A549 (cell line): ENCODE measurements at regions not wholly inside any gene's neighbourhood (a gene's known extent, or its start where the extent isn't known, plus 50 kb on each side); places are given as distances from the start of the nearest gene placed in this dataset.

Experiments used
- ATAC-seq, 2 experiments: fragments of 200-7000 bp in 1 of 2; fragments of >200 bp in 1 of 2; cut with Nextera tagmentation in 1 of 2; cut with Tn5 transposase in 1 of 2; 3 replicates each; pipeline versions ENCODE4 v1.8.0 to v1.9.1; 2018 to 2020; ENCODE audit warnings: mild to moderate bottlenecking in 1 of 2, moderate library complexity in 1 of 2
- CTCF ChIA-PET: fragments of 300-600 bp; sonication (Branson Sonifier 250); formaldehyde crosslinking; extraction: SDS; loops from one replicate; lab custom pipeline; 2021; ENCODE audit warnings: antibody characterized with exemption, inconsistent platforms; lab: Yijun Ruan, JAX
- POLR2A ChIA-PET: fragments of 350-600 bp; formaldehyde crosslinking; extraction: SDS; loops from one replicate; lab custom pipeline; 2021; ENCODE audit warnings: antibody characterized with exemption, inconsistent platforms; lab: Yijun Ruan, JAX
- DNase-seq, 2 experiments: peaks; one replicate each; pipeline versions ENCODE4 v3.0.0 to v3.0.0-alpha.2; 2011 to 2016; ENCODE audit warnings: low read depth in 1 of 2, low spot score in 1 of 2
- FAIRE-seq: peaks from 2 replicates; lab custom pipeline; 2011; peaks lifted over from hg19 to GRCh38; lab: Jason Lieb, UNC
- H3K27ac ChIP-seq, 2 experiments: fragments of >200 bp; sonication (Bioruptor Twin); formaldehyde crosslinking; 3 replicates each; pipeline ENCODE4 v1.5.1; 2016 to 2017
- H3K4me1 ChIP-seq: fragments of >200 bp; sonication (Bioruptor Twin); formaldehyde crosslinking; 3 replicates; pipeline ENCODE4 v1.6.1; 2016
- H3K4me2 ChIP-seq: fragments of >200 bp; sonication (Bioruptor Twin); formaldehyde crosslinking; 3 replicates; pipeline ENCODE4 v1.6.1; 2016
- H3K4me3 ChIP-seq: fragments of >200 bp; sonication (Bioruptor Twin); formaldehyde crosslinking; 3 replicates; pipeline ENCODE4 v1.5.1; 2016
- H3K9me3 ChIP-seq: fragments of >200 bp; sonication (Bioruptor Twin); formaldehyde crosslinking; 3 replicates; pipeline ENCODE4 v1.6.1; 2016
- BHLHE40 ChIP-seq: IDR thresholded peaks from 2 replicates; pipeline ENCODE4 v1.6.1; 2012; ENCODE audit warnings: low read depth, low read length, inconsistent platforms
- CBX2 ChIP-seq: fragments of 200-600 bp; sonication (generic); IDR thresholded peaks from 2 replicates; pipeline ENCODE4 v1.6.1; 2016; ENCODE audit warnings: low read depth, mild to moderate bottlenecking, borderline replicate concordance
- CEBPB ChIP-seq, 2 experiments: fragments of >200 bp in 1 of 2; sonication (Bioruptor Twin) in 1 of 2; formaldehyde crosslinking in 1 of 2; IDR thresholded peaks; 2 replicates each; pipeline ENCODE4 v1.6.1; 2012 to 2016
- CHD2 ChIP-seq: fragments of 150-350 bp; IDR thresholded peaks from 2 replicates; pipeline ENCODE4 v1.6.1; 2014; ENCODE audit warnings: low read length; ENCODE audit not compliant: partially characterized antibody
- EHF ChIP-seq: fragments of 250-450 bp; sonication (Bioruptor Pico); IDR thresholded peaks from 2 replicates; pipeline ENCODE4 v1.5.0; 2020; ENCODE audit warnings: mild to moderate bottlenecking
- EHMT2 ChIP-seq: fragments of 200-600 bp; sonication (generic); IDR thresholded peaks from 2 replicates; pipeline ENCODE4 v1.6.1; 2016; ENCODE audit warnings: antibody characterized with exemption, low read depth, mild to moderate bottlenecking, moderate library complexity
- FOSL2 ChIP-seq, 2 experiments: fragments of 450-650 bp in 1 of 2; fragments of >200 bp in 1 of 2; sonication (Bioruptor Twin) in 1 of 2; formaldehyde crosslinking; IDR thresholded peaks; 2 replicates each; pipeline versions ENCODE4 v1.5.0 to v1.6.1; 2016 to 2020; ENCODE audit warnings: mild to moderate bottlenecking in 1 of 2, moderate library complexity in 1 of 2
- GATA3 ChIP-seq: IDR thresholded peaks from 2 replicates; pipeline ENCODE4 v1.6.1; 2012; ENCODE audit warnings: borderline replicate concordance
- HEYL ChIP-seq: fragments of 250-450 bp; sonication (Bioruptor Pico); IDR thresholded peaks from 2 replicates; pipeline ENCODE4 v1.8.0; 2021; ENCODE audit warnings: mild to moderate bottlenecking, moderate library complexity
- HMGXB4 ChIP-seq: fragments of 250-450 bp; sonication (Bioruptor Pico); IDR thresholded peaks from 2 replicates; pipeline ENCODE4 v1.5.0; 2021; ENCODE audit warnings: mild to moderate bottlenecking, moderate library complexity, borderline replicate concordance
- HOXA7 ChIP-seq: fragments of 250-450 bp; sonication (Bioruptor Pico); IDR thresholded peaks from 2 replicates; pipeline ENCODE4 v1.5.0; 2020; ENCODE audit warnings: mild to moderate bottlenecking, moderate library complexity
- JUNB ChIP-seq: fragments of >200 bp; sonication (Bioruptor Twin); formaldehyde crosslinking; IDR thresholded peaks from 2 replicates; pipeline ENCODE4 v1.6.1; 2016
- KDM5A ChIP-seq: fragments of 200-600 bp; sonication (generic); IDR thresholded peaks from 2 replicates; pipeline ENCODE4 v1.6.1; 2016; ENCODE audit warnings: antibody characterized with exemption, mild to moderate bottlenecking
- MAZ ChIP-seq: fragments of 150-350 bp; IDR thresholded peaks from 2 replicates; pipeline ENCODE4 v1.6.1; 2014; ENCODE audit warnings: antibody characterized with exemption, low read depth, low read length, borderline replicate concordance
- MYC ChIP-seq: IDR thresholded peaks from 2 replicates; pipeline ENCODE4 v1.6.1; 2012; ENCODE audit warnings: mild to moderate bottlenecking, inconsistent platforms, low read length, improper control_type of control experiment, borderline replicate concordance
- NFE2L2 ChIP-seq: fragments of 150-350 bp; conservative IDR thresholded peaks from 2 replicates; pipeline ENCODE4 v1.6.1; 2014; ENCODE audit warnings: low read length
- PBX3 ChIP-seq: IDR thresholded peaks from 2 replicates; pipeline ENCODE4 v1.6.1; 2012
- RCOR1 ChIP-seq: fragments of 150-350 bp; IDR thresholded peaks from 2 replicates; pipeline ENCODE4 v1.6.1; 2014; ENCODE audit warnings: antibody characterized with exemption, low read length, low read depth
- RFX5 ChIP-seq: fragments of 450-650 bp; IDR thresholded peaks from 2 replicates; pipeline ENCODE4 v1.7.1; 2014; ENCODE audit warnings: antibody characterized with exemption, mild to moderate bottlenecking, moderate library complexity
- ZC3H11A ChIP-seq: fragments of 450-650 bp; IDR thresholded peaks from 2 replicates; pipeline ENCODE4 v1.6.1; 2014; ENCODE audit warnings: antibody characterized with exemption, mild to moderate bottlenecking
- ZFP36 ChIP-seq: fragments of 450-650 bp; IDR thresholded peaks from 2 replicates; pipeline ENCODE4 v1.6.1; 2014; ENCODE audit warnings: borderline replicate concordance; ENCODE audit not compliant: partially characterized antibody
- ZSCAN20 ChIP-seq: fragments of 250-450 bp; sonication (Bioruptor Pico); IDR thresholded peaks from 2 replicates; pipeline ENCODE4 v1.8.0; 2022; ENCODE audit warnings: mild to moderate bottlenecking, moderate library complexity
- WGBS: methylation state at CpG from one replicate; pipeline ENCODE4 v1.1.6; 2017; ENCODE audit errors: missing lambda C conversion rate; 5-methylcytosine and 5-hydroxymethylcytosine counted together
- TF ChIP-seq, protein P1 (sequence below): fragments of >200 bp; sonication (Bioruptor Twin); formaldehyde crosslinking; IDR thresholded peaks from 3 replicates; pipeline ENCODE4 v1.6.1; 2016
- TF ChIP-seq, protein P2 (sequence below): IDR thresholded peaks from 2 replicates; pipeline ENCODE4 v1.6.1; 2012

DNA sequence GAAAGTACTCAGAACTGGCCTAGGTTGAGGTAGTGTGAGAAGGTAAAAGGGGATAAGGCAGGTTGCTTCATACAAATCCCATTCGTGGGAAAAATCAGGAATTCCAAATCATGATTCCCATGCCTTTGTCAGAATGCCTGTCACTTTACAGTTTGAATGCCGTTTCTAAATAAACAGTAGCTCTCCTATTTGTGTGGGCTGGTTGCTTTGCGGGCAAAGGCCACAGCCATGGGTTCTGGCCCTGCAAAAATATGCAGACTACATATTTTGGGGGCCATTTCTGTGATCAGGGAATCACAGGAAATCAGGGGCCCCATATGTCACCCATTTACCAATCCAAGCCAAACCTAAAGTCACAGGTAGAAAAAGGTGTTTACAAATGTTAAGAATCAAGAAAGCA lies 161.3 kb upstream of the BMP4 start:
- FAIRE-seq = no peak
- ATAC-seq = no peak
- WGBS = 34% methylated on average over 3 of the region's 3 CpGs
- no peak overlapping the region for H3K4me2 ChIP-seq
- no peak overlapping the region for H3K27ac ChIP-seq
- H3K4me1 ChIP-seq = 0 out of 3 replicates have a peak, but pooled peaks cover 5% of the 10 kb centered on the region
- no peaks in the 10 kb centered on the region for H3K9me3 ChIP-seq
- TF ChIP-seq ZSCAN20 (no peak), PBX3 (no peak), RCOR1 (no peak), CBX2 (no peak), RFX5 (no peak), MAZ (no peak), FOSL2 (IDR thresholded peaks at IDR 0.05) (no peak), FOSL2 (CRISPR knock-in tag; IDR thresholded peaks at IDR 0.05) (no peak), HEYL (CRISPR knock-in tag) (no peak), CHD2 (no peak), HOXA7 (CRISPR knock-in tag) (no peak), EHMT2 (no peak), MYC (no peak), NFE2L2 (no peak)
- TF ChIP-seq, protein P1, sequence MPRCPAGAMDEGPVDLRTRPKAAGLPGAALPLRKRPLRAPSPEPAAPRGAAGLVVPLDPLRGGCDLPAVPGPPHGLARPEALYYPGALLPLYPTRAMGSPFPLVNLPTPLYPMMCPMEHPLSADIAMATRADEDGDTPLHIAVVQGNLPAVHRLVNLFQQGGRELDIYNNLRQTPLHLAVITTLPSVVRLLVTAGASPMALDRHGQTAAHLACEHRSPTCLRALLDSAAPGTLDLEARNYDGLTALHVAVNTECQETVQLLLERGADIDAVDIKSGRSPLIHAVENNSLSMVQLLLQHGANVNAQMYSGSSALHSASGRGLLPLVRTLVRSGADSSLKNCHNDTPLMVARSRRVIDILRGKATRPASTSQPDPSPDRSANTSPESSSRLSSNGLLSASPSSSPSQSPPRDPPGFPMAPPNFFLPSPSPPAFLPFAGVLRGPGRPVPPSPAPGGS = no peak
- TF ChIP-seq, all 56 proteins: peak for 0
- CTCF ChIA-PET = interaction anchor here (0.6 kb wide), 1 partner anchor 725 kb away, joined by 3 read pairs; no protein-coding TSS in a partner anchor
- POLR2A ChIA-PET = no interaction called here
- no peak overlapping the region for H3K4me3 ChIP-seq
- no peak for DNase-seq

- no peak for FAIRE-seq
- ChIA-PET CTCF (no interaction called here), POLR2A (no interaction called here)
These were observed 163.6 kb upstream of the BMP4 start for GRCh38 chr14:54120260-54120659.

DNA sequence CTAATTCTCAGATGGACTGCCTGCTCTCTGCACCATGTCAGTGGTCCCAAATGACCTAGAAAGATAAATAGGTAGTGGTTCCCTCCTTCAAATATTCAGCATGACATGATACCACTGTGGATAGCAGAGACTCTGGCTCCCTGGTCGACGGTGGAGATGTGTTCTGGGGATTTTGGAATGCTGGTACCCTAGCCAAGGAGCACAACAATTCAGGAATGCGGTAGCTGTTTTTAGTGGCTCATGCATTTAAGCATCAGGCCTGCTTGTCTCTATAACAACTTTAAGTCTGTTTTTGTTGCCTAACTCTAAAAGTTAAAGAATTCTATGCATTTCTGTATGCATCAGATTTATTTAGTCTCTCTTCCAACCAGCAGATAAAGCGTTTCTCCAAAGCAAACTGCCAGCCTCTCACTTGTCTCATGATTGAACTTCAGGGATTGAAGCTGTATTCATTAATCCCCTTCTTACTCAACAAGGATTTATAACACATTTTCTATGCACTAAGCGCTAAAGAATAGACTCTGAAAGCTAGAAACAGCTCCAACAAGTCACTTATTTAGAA lies 164.9 kb upstream of the BMP4 start:
- H3K4me3 ChIP-seq = no peak overlapping the region
- no peak for ATAC-seq
- WGBS = 61% methylated on average over 5 of the region's 5 CpGs
- TF ChIP-seq JUNB = no peak
- no peak for TF ChIP-seq HEYL (CRISPR knock-in tag)
- TF ChIP-seq GATA3 = no peak
- TF ChIP-seq ZFP36 = no peak
- no peak for TF ChIP-seq CEBPB (IDR thresholded peaks at IDR 0.05)
- TF ChIP-seq, protein P2, sequence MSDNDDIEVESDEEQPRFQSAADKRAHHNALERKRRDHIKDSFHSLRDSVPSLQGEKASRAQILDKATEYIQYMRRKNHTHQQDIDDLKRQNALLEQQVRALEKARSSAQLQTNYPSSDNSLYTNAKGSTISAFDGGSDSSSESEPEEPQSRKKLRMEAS = no peak
- TF ChIP-seq EHF (CRISPR knock-in tag) = no peak
- no peak for TF ChIP-seq KDM5A
- TF ChIP-seq, all 56 proteins: peak for 0
- FAIRE-seq (no peak), DNase-seq (no peak)
- H3K4me2 ChIP-seq = no peak overlapping the region
- ChIA-PET CTCF (interaction anchor here (1.1 kb wide), 1 partner anchor 18 kb away, joined by 3 read pairs; no protein-coding TSS in a partner anchor), POLR2A (no interaction called here)
- H3K27ac ChIP-seq = no peak overlapping the region
- no peaks in the 10 kb centered on the region for H3K9me3 ChIP-seq
- 0 out of 3 replicates have a peak, but pooled peaks cover 5% of the 10 kb centered on the region for H3K4me1 ChIP-seq

More at GRCh38 chr14:54120260-54120659, 163.6 kb upstream of the BMP4 start:
- no peak for TF ChIP-seq MYC
- no peak for TF ChIP-seq FOSL2 (IDR thresholded peaks at IDR 0.05)
- no peak for TF ChIP-seq FOSL2 (CRISPR knock-in tag; IDR thresholded peaks at IDR 0.05)
- no peak for TF ChIP-seq BHLHE40
- TF ChIP-seq ZC3H11A = no peak
- no peak for TF ChIP-seq HMGXB4 (CRISPR knock-in tag)
- no peak for TF ChIP-seq MAZ
- WGBS = 73% methylated on average over 1 of the region's 1 CpG
- DNase-seq (no peak), ATAC-seq (no peak)
- Histone ChIP-seq H3K9me3 (no peaks in the 10 kb centered on the region), H3K4me1 (0 out of 3 replicates have a peak, but pooled peaks cover 5% of the 10 kb centered on the region), H3K27ac (no peak overlapping the region), H3K4me2 (no peak overlapping the region), H3K4me3 (no peak overlapping the region)
